ENCODE measurements at regions not wholly inside any gene's neighbourhood (a gene's known extent, or its start where the extent isn't known, plus 50 kb on each side); places are given as distances from the start of the nearest gene placed in this dataset.

DNA sequence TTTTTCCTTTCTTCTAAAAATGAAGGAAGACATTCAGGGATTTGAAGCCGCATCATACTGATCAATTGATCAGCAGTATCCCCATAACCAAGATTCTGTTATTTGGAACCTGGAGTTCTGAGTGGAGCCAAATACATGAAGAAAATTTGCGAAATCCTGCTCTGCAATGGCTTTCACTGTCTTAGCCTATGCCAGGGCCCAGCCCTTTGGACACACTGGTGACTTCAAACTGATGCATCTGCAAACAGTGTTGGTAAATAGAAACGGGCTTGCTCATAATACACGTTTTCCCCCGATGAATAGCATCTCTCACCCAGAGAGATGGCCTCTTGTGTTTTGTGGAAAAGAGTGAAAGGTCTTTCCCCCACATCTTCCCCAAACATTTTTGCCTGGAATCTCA lies 87.6 kb upstream of the TOX3 start:
- no peak for DNase-seq

- DNase-seq, result no peak
Measured at GRCh38 chr16:52634104-52634503, 87.2 kb upstream of the TOX3 start.

GRCh38 chr16:52633230-52633629 lies 86.3 kb upstream of the TOX3 start:
- no peak for DNase-seq

- no peak for DNase-seq
Measured at GRCh38 chr16:52631711-52632110, 84.8 kb upstream of the TOX3 start.

GRCh38 chr16:52630711-52631110 lies 83.8 kb upstream of the TOX3 start:
- no peak for DNase-seq

GRCh38 chr16:52629296-52629695 lies 82.4 kb upstream of the TOX3 start:
- no peak for DNase-seq

DNA sequence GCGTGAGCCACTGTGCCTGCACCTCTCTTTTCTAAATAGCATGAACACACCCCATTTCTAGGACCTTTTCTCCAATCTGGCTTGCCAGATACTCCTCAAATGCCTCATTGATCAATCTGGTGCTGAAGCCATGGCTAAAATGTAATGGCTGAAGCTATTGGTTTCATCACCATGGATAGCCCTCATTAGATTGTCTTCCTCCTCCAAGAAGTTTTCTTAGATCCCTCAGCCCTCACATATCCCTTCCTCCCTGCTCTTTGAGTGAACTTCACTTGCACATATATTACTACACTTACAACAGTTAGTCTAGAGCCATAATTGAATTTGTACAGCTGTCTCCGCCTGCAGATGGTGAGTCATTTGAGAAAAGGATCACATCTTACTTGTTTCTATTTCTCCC lies 77.9 kb upstream of the TOX3 start:
- DNase-seq, result no peak

GRCh38 chr16:52621651-52622050 lies 74.7 kb upstream of the TOX3 start:
- DNase-seq, result no peak

GRCh38 chr16:52618753-52619497 lies 72.0 kb upstream of the TOX3 start:
- DNase-seq, result no peak

GRCh38 chr16:52617591-52617990 lies 70.6 kb upstream of the TOX3 start:
- no peak for DNase-seq

GRCh38 chr16:52613508-52613907 lies 66.6 kb upstream of the TOX3 start:
- DNase-seq, result no peak

DNA sequence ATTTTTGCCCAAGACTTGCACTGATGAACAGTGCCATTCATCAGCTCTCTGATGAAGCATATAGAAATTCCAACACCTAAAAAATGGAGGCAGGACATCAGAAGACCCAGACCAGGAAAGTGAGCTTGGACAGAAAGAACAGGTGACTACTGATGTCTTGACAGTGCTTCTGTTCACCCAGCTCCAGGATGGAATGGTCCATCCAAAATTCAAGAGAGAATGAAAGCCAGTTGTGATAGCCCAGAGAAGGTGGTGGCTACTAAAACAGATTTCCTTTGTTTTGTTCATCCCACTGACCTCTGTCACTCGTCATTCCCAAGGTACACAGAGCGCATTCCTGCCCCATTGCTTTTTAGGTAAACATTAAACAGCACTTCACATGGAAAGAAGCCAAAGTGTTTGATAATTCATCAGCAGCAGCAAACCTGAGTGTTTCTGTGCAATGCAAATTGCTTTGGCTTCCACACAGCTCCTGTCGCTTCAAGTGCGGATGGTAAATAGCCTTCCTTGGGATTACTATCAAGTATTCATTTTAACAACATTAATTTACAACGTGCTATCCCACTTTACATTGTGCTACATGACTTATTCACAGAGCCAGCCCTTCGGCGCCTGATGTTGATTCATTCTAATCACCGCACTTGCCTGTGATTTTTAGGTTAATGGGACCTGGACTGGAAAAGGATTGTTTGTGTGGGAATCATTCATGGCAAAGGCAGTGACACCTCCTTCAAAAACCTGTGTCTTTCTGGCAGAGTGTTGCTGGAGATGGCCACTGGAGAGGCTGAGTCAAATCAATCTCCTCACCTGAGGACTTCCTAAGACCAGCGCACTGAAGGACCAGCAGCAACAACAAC lies 65.1 kb upstream of the TOX3 start:
- no peak for DNase-seq

DNA sequence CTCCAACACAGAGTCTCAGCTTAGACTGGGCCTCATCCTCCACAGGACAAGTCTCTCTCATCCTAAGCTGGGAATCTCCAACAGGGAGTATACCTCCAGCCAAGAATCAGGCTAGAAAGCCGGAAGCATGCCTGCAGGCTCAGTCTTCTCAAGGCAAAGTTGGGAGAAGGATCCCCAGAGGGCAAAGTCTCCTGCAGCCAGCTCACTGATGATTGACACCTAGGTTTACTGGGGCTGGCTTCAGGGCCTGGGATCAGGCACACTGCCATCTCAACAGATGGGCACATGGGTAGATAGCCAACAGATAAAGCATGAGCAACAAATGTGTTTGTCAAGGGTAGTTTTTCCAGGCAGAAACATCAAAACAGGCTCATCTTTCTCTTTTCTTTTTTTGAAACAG lies 56.1 kb upstream of the TOX3 start:
- DNase-seq, result no peak

DNA sequence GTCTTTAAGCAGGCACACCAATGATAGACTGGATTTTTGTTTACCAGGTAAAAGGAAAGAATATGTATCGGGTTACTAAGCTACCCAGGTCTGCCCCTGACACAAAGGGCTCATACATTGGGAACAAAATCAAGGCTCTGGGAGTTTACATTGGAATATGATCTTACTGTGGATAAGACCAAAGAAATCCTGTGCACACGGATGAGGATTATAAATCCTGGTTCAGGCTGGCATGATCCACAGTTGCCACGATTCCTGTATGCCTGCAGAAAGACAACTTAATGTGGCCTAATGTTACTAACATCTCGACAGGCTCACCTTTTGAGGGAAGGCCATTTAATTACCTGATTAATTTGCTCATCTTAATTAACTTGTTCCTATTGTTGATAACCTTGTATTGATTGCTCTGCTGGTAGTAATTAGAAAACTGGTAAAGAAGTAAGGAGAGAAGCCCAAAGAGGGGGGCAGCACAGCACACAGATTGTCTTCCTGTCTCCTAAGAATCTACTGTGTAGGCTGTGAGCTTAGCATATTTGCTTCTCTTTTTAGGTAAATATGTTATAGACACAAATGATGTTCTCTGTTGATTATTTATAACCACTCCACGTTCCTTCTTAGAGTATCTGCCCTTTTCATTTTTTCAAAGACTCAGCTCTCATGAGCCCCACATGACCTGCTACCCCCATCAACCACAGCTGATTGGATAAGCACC lies 51.0 kb upstream of the TOX3 start:
- DNase-seq, result no peak

- no peak for DNase-seq
Measured at GRCh38 chr16:52597073-52597771, 50.3 kb upstream of the TOX3 start.

Measured in stimulated activated CD8-positive, alpha-beta memory T cell treated with anti-CD3 and anti-CD28 coated beads, Interleukin-4, amount 100 ng/mL, for 48 hours (primary cell).